ENCODE measurements at regions not wholly inside any gene's neighbourhood (a gene's known extent, or its start where the extent isn't known, plus 50 kb on each side); places are given as distances from the start of the nearest gene placed in this dataset.

GRCh38 chr9:129507805-129508204 is 113.1 kb downstream of the C9orf50 start:
- FAIRE-seq (no peak), DNase-seq (ENCODE audit: low read depth, low spot score) (no peak)
- dilution Hi-C loops (cut with MboI; ENCODE audit: extremely low pct_ligation_motif_present, low sequenced_read_pairs) (no loop called here), intact Hi-C loops (cut with micrococcal nuclease) (no loop called here)
- TF ChIP-seq POLR2A (IDR thresholded peaks at IDR 0.05; ENCODE audit: low read depth, low read length) = no peak
- no peak for TF ChIP-seq POLR2AphosphoS5 (IDR thresholded peaks at IDR 0.05; ENCODE audit: insufficient read depth, low read depth, low read length)
- no peak for TF ChIP-seq MAX (IDR thresholded peaks at IDR 0.05; ENCODE audit: insufficient read depth, insufficient read length)
- no peak for TF ChIP-seq FOS (IDR thresholded peaks at IDR 0.05; ENCODE audit: borderline replicate concordance, insufficient read depth, low read length)
- no peak for TF ChIP-seq GATA2 (IDR thresholded peaks at IDR 0.05; ENCODE audit: insufficient read depth, insufficient read length, low read depth, low read length)
- TF ChIP-seq MYC (IDR thresholded peaks at IDR 0.05; ENCODE audit: low read depth, low read length) = no peak
- TF ChIP-seq EZH2 (IDR thresholded peaks at IDR 0.05; ENCODE audit: borderline replicate concordance, low read depth, low read length, severe bottlenecking) = no peak
- no peak for TF ChIP-seq CTCF (IDR thresholded peaks at IDR 0.05; ENCODE audit: extremely low read depth in 1 of 2, insufficient read depth in 1 of 2, low read depth in 1 of 2, low read length in 2 of 2)
- TF ChIP-seq JUN (IDR thresholded peaks at IDR 0.05; ENCODE audit: borderline replicate concordance, insufficient read depth, insufficient read length, low read depth) = no peak
- H2AFZ ChIP-seq (ENCODE audit: low read depth, low read length) = no peak overlapping the region
- H3K4me1 ChIP-seq (ENCODE audit: control insufficient read depth, extremely low read depth, insufficient read depth, low read length) = peaks cover 9% of the 10 kb centered on the region
- no peak overlapping the region for H3K4me2 ChIP-seq (ENCODE audit: insufficient read depth, low read length)
- H3K9ac ChIP-seq (replicated peaks; ENCODE audit: extremely low read depth, insufficient read depth, low read length) = no peak overlapping the region
- no peaks in the 10 kb centered on the region for H3K9me1 ChIP-seq (replicated peaks; ENCODE audit: control insufficient read depth, extremely low read depth, insufficient read depth, low read length)
- ChIA-PET POLR2A (no interaction called here), CTCF (no interaction called here)
- no peak overlapping the region for H3K4me3 ChIP-seq (replicated peaks in 1 of 3; ENCODE audit: insufficient read depth in 1 of 3, low read depth in 1 of 3, low read length in 3 of 3)
- no peak overlapping the region for H3K27ac ChIP-seq (ENCODE audit: insufficient read depth, low read depth, low read length)
- no peaks in the 10 kb centered on the region for H4K20me1 ChIP-seq (replicated peaks; ENCODE audit: control insufficient read depth, extremely low read depth, insufficient read depth, low read length)
- no peaks in the 10 kb centered on the region for H3K27me3 ChIP-seq (ENCODE audit: control insufficient read depth in 2 of 2, insufficient read depth in 2 of 2, low read length in 2 of 2)
- H3K79me2 ChIP-seq (ENCODE audit: control insufficient read depth, insufficient read depth, low read length) = no peaks in the 10 kb centered on the region
- no TSS peak for BruUV-seq (replicated peaks)
- peaks cover 0 to 2% of the 10 kb centered on the region in 2 experiments for H3K36me3 ChIP-seq (ENCODE audit: control insufficient read depth in 2 of 2, extremely low read depth in 1 of 2, insufficient read depth in 2 of 2, low read length in 2 of 2)
- H3K9me3 ChIP-seq (replicated peaks; ENCODE audit: control insufficient read depth, insufficient read depth, low read length) = no peaks in the 10 kb centered on the region

Data from endothelial cell of umbilical vein (primary cell).